AG04449 (cell line): ENCODE measurements at regions not wholly inside any gene's neighbourhood (a gene's known extent, or its start where the extent isn't known, plus 50 kb on each side); places are given as distances from the start of the nearest gene placed in this dataset.

Source experiments
- CTCF ChIA-PET: fragments of 350-600 bp; formaldehyde crosslinking; extraction: SDS; loops from one replicate; lab custom pipeline; 2021; ENCODE audit warnings: antibody characterized with exemption; lab: Yijun Ruan, JAX
- POLR2A ChIA-PET: fragments of 400-600, 350-600 bp; formaldehyde crosslinking; extraction: SDS; loops from one replicate; lab custom pipeline; 2020; ENCODE audit warnings: antibody characterized with exemption, inconsistent platforms; lab: Yijun Ruan, JAX
- DNase-seq: peaks from one replicate; pipeline ENCODE4 v3.0.0-alpha.2; 2010; ENCODE audit warnings: low read depth, low spot score
- H3K4me3 ChIP-seq: 2 replicates; pipeline ENCODE4 v1.5.1; 2011; ENCODE audit warnings: low read depth, mild to moderate bottlenecking, control low read depth, low read length
- TF ChIP-seq, protein P1 (sequence below): IDR thresholded peaks from one replicate; pipeline ENCODE4 v1.5.1; 2011; ENCODE audit warnings: mild to moderate bottlenecking, moderate library complexity, low read length, control low read depth, inconsistent platforms; ENCODE audit not compliant: insufficient read depth; ENCODE audit errors: missing control alignments

DNA sequence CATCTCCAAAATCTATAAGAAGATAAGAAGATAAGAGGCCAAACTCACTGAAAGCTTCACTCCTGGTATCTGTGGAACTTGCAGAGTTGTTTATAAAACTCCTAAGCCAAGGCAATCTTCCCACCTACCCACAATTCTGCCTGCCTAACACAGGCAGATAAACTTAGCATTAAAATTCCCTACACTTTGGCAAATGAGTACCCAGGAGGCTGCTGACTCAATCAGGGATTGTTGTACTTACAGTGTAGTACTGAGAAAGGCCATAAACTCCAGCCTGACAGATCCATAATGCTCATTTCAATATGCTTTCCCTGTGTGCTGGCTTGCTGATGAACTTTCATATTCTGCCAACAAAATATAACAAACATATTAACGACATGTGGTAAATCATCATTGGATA is 725.2 kb downstream of the BRINP1 start:
- TF ChIP-seq, protein P1, sequence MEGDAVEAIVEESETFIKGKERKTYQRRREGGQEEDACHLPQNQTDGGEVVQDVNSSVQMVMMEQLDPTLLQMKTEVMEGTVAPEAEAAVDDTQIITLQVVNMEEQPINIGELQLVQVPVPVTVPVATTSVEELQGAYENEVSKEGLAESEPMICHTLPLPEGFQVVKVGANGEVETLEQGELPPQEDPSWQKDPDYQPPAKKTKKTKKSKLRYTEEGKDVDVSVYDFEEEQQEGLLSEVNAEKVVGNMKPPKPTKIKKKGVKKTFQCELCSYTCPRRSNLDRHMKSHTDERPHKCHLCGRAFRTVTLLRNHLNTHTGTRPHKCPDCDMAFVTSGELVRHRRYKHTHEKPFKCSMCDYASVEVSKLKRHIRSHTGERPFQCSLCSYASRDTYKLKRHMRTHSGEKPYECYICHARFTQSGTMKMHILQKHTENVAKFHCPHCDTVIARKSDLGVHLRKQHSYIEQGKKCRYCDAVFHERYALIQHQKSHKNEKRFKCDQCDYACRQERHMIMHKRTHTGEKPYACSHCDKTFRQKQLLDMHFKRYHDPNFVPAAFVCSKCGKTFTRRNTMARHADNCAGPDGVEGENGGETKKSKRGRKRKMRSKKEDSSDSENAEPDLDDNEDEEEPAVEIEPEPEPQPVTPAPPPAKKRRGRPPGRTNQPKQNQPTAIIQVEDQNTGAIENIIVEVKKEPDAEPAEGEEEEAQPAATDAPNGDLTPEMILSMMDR: no peak
- ChIA-PET POLR2A (no interaction called here), CTCF (no interaction called here)
- no peak overlapping the region for H3K4me3 ChIP-seq
- no peak for DNase-seq

DNA sequence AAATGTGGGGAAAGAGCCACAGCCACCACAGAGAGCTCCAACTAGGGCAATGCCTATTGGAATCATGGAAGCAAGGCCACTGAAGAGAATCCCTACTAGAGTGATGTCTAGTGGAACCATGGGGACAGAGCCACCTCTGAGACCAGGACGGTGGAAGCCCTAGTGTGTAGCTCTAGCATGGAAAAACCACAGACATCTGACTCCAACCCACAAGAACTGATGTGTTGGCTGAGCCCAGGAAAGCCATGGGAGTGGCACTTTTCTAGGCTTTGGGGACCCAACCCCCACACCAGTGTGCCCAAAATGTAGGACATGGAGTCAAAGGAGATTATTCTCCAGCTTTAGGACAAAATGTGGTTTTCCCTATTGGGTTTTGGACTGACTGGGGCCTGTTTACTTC is 721.9 kb downstream of the BRINP1 start:
- CTCF ChIA-PET: no interaction called here
- POLR2A ChIA-PET: no interaction called here
- TF ChIP-seq, protein P1: no peak
- DNase-seq: no peak
- no peak overlapping the region for H3K4me3 ChIP-seq

DNA sequence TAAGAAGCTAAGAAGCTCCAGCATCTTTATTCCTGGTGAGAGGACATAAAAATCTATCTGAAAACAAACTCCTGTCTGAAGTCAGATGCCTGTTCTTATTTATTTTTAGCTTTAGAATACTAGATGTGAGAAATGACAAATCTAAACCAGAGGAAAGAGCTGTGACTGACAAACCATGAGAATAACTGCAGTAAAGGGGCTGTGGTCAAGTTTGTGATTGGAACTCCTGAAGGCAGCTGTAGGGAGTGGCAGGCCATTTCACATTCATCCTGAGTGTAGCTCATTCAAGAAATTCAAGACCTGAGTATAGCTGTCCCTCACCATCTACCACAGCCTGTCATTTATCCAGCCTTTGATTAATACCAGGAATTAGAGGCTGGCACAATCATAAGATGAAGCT is 718.8 kb downstream of the BRINP1 start:
- ChIA-PET POLR2A (no interaction called here), CTCF (no interaction called here)
- DNase-seq: no peak
- no peak overlapping the region for H3K4me3 ChIP-seq
- TF ChIP-seq, protein P1: no peak

DNA sequence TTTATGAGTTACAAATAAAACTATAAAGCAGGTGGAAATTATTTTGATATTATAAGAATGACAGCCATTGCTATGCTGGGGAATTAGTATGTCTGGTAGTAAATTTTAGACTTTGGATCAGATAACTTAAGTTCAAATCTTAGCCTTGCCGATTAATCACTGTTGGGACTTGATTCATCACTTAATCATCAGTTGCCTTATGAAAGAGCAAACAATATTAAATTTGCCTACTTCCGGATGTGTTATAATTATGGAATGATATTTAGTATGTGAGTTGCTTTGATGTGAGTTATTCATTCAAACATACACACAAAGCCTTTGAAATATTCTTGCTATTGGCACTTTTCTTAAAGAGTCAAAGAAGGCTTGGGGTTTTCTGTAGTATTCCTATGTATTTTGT is 717.7 kb downstream of the BRINP1 start:
- DNase-seq: no peak
- ChIA-PET POLR2A (no interaction called here), CTCF (no interaction called here)
- no peak overlapping the region for H3K4me3 ChIP-seq
- TF ChIP-seq, protein P1: no peak

DNA sequence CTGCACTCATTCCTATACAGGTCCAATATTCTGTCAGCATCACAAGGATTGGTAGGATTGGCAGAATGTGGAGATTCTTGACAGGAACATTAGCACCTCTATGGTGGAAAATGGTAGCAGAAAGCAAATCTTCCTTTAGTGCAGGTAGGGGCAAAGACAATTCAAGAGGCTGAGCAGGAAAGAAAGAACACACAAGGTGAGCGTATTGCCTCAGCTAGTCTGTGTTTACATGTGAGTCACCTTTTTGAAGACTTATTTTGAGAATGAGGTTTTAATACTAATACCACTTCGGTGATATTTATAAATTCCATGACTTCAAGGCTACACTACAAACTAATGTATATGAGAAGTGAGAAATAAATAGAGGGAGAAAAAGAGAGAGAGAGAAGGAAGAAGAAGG is 717.0 kb downstream of the BRINP1 start:
- ChIA-PET CTCF (no interaction called here), POLR2A (no interaction called here)
- DNase-seq: no peak
- TF ChIP-seq, protein P1: no peak
- H3K4me3 ChIP-seq: no peak overlapping the region

DNA sequence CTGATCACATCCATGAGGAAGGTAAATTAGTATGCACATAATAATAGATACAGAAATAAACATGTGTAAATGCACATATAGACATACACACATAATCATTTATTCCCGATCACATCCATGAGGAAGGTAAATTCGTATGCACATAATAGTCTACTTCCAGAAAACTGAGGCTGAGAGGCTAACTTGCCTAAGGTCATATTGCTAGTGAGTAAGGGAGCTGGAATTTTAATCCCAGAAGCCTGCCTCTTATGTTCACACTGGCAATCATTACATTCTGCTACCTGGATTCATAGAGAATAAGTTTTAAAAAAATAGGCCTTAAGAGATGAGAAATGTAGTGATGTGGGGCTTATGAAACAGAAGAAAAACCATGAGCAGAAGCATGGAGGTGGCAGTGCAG is 716.3 kb downstream of the BRINP1 start:
- no peak for DNase-seq
- TF ChIP-seq, protein P1: no peak
- ChIA-PET CTCF (no interaction called here), POLR2A (no interaction called here)
- H3K4me3 ChIP-seq: no peak overlapping the region

DNA sequence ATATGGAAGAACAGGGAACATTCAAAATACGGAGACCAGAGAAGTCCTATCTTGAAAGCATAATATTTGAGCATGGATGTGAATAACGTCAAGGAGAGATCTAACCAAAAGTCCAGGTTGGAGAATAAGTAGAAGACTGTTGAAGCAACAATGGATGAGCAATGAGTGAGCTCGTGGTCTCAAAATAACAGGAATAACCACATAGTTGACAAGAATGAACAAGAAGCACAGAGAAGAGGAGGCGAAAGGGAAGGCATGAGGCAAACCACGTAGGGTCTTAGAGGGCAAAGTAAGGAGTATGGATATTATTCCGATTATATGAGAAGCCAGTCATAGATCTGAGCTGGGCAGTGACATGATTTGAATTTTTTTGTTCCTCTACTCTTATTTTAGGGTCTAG is 710.2 kb downstream of the BRINP1 start:
- TF ChIP-seq, protein P1: no peak
- CTCF ChIA-PET: no interaction called here
- H3K4me3 ChIP-seq: no peak overlapping the region
- POLR2A ChIA-PET: no interaction called here
- DNase-seq: no peak
